NCI-H345 treated with DMSO at 0.1 percent for 48 hours (cell line): ENCODE measurements at regions not wholly inside any gene's neighbourhood (a gene's known extent, or its start where the extent isn't known, plus 50 kb on each side); places are given as distances from the start of the nearest gene placed in this dataset.
"Not testable (repeated sequence)": the region's sequence is repeated elsewhere in the genome, so short reads cannot be mapped to it uniquely, and the experiment has no call there.

Experiments used
- DNase-seq: peaks from one replicate; lab custom pipeline; 2025; ENCODE audit not compliant: unreplicated experiment; lab: John Stamatoyannopoulos, UW

DNA sequence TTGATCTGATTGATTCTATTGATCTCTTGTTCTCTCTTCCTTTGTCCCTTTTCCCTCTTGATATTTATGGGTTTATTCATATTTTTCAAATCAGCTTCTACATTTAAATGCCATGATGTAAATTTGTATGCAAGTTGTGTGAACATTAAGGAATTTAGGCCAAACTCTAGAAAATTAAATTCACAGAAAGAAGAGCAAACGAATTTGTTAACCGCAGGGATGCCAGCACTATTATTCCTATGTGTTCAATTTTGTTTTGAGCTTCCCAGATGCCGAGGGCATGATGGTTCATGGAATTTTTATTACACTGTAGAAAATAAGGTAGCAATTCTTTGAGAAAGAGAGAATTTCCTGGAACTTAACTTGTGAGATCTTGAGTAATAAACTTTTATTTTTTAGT lies 220.9 kb downstream of the BUB3 start:
- no peak for DNase-seq

DNA sequence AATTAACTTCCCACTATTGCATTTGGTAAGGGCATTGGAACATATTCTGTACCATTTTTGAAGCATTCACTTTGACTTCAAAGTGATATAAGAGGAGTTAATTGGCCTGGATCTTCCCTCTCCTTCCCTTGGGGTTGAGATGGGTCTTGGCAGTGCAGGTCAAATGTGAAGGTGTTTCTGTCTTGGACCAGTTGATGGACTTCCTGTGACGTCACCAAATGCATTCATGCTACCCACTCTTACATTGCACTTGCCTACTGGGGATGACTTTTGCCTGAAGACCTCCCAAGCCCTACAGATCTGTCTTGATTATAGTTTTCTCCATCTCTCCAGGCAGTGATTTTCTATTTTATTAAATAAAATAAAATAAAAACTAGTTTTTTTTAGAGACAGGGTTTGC lies 221.5 kb downstream of the BUB3 start:
- no peak for DNase-seq

DNA sequence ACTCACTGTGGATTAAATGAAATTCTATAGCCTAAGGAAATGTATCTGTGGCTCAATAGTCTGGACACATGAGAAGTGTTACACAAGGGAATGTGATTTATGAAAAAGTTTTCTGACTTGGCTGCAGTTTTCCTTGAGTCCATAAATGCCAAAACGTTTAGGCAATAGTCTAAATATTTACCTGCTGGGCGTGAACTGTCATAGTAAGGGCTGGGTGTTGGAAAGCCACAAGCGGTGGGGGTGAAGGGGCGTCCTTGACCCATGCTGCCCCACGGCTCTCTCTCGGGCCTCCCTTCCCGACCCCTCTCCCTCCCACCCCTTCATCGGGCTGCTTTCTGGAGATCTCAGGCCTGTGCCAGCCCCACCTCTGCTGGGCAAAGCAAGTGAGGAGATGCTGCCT lies 223.7 kb downstream of the BUB3 start:
- DNase-seq, result no peak

DNA sequence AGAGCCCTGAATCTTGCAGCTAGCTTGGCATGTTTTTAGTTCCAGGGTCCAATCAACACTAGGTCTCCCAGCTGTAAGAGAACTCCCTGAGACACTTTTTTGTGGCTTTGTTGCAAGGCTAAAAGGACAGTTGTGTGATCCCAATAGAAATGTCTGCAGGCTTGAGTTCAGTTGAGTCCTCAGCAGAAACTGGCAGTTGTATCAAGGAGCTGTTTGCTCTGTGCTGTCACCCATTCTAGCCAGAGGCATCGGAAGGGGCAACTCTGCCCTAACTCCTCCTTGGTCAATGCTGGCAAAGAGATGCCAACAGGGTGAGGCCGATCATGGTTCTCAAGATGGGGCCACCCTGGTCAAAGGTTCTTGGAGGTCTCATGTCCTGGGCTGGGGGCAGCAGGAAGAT lies 224.1 kb downstream of the BUB3 start:
- DNase-seq, result no peak

DNA sequence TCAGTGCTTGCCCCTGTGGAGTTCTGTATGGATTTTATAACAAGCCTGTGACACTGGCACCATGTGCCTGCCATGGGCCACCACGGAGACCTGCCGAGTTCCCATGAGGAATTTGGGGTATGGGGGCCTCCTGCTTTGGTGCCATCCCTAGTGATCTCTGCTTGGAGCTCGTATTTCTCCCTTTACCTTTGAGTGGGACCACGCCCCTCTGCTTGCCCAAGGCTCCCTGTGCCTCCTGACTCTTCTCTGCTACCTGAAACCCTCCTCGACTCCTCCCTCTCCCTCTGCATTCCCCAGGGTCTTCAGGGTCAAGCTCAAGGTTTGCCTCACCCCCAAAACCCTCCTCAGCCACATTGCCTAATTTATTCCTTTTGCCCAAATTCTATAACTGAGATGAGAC lies 225.0 kb downstream of the BUB3 start:
- DNase-seq, result no peak

DNA sequence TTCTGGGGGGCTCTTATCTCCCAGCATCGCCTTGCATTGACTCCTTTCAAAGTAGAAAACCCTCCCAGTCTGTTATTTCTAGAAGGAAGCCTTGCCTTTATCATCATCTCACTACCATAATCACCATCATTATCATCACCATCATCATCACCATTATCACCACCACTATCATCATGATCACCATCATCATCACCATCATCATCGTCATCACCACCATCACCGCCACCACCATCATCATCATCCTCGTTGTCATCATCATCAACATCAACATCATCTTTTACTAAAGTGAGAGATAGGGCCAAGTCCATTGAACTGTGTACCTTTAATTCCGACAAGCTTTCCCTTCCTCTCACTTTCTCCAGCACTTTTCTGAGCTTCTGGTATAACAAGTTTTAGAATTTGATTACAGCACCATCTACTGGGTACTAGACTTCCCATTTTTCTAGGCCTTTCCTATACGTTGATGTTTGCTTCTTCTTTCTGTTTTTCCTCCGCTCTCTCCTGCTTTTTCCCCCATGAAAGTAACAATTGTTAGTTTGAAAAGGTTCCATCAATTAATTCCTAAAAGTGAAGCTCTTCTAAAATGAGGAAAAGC lies 226.4 kb downstream of the BUB3 start:
- DNase-seq, result no peak

DNA sequence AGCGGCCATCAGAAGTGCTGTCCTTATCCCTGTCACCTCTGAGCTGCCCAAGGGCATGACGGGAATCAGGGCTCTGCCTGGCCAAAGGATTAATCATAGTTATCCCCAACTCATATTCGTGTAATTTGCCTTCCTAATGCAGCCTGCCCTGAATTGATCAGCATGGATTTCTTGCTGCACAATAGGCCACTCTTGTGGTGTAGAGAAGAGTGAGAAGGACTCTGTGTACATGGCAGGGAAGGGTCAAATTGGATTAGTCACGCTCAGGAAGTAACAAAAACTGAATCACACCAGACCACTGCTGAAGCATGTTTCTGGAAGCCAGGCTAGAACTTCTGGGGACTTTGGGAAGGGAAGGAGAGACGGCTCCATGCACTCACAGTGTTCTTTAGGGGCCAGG lies 227.0 kb downstream of the BUB3 start:
- DNase-seq, result no peak

DNA sequence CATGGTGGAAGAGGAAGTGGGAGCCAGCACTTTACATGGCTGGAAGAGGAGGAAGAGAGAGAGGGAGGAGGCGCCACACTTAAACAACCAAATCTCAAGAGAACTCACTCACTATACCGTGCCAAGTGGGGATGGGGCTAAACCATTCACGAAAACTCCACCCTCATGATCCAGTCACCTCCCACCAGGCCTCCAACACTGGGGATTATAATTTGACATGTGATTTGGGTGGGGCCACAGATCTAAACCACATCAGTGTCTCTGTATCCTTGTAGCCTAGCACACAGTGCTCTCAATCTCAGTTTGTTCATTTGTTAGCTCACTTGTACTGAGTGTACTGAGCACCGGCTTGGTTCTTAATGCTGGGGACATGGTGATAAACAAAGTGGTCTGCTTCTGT lies 228.3 kb downstream of the BUB3 start:
- no peak for DNase-seq

DNA sequence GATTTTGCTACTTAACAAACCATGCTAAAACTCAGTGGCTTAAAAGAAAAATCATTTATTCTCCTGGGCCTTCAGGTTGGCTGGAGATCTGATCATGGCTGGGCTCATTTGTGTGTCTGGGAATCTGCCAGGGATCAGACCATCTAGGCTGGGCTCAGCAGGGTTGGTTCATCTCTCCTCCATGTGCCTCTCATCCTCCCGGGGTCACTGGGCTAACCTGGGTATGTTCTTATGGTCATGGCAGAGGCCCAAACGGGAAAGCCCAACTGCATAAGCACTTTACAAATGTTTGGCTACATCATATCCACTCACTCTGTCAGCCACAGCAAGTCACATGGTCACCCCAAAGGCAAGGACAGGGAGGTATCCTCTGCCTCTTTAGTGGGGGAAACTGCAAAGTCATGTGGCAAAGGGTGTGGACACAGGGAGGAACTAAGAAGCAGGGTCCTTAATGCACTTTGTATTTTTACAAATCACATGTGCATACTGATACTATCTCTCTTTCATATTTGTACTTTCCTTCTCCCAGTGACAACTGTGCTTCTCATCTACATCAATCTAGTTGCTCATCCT lies 231.4 kb downstream of the BUB3 start:
- DNase-seq, result no peak

DNA sequence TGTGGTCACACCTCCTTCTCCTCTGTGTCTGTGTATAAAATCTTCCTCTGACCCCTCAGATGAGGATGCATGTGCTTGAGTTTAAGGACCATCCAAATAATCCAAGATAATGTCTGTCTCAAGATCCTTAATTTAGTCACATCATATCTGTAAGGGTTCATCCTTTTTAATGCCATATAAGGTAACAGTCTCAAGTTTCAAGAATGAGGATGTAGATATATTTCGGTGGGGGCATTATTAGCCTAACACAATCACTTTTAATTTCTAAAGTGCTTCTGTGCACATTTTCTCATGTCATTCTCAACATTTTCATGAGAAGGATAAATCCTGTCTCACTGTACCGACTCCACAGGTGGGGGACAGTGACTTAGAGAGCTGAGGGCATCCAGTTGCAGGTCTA lies 235.3 kb downstream of the BUB3 start:
- no peak for DNase-seq

DNA sequence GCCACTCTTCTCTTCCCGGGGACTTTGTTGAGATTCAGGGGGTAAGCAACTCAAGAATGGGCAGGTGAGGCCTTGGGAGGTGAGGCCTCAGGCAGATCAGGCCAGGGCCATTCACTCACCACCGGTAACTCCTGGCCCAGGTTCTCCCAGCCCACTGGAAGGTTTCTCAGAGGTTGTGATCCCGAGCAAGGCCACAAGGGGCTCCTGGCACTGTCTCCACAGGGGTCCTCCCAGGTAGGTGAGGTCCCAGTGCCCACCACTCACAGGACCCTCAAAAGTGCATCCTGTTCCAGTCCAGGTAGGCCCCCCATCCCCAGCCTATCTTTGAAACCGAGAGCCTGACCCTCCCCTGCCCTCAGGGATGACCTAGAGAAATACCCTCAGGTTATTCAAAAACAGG lies 236.1 kb downstream of the BUB3 start:
- no peak for DNase-seq

DNA sequence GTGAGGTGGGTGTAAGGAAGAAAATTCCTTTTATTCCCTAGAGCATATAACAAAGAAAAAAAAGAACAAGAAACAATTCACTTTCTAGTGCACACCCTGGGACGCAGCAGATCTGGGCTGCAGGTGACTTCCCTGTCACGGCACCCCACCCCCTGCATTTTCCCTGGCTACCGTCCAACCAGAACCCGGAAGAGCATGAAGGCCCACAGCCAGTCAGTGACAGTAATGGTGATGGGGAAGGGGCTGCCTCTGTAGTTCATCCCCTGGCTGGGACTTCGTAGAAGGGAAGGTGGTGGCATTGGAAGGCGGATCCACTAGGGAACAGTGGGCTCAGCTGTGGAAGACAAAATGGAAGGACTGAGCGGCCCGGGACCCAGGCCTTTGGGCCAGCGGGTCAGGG lies 236.7 kb downstream of the BUB3 start:
- no peak for DNase-seq

DNA sequence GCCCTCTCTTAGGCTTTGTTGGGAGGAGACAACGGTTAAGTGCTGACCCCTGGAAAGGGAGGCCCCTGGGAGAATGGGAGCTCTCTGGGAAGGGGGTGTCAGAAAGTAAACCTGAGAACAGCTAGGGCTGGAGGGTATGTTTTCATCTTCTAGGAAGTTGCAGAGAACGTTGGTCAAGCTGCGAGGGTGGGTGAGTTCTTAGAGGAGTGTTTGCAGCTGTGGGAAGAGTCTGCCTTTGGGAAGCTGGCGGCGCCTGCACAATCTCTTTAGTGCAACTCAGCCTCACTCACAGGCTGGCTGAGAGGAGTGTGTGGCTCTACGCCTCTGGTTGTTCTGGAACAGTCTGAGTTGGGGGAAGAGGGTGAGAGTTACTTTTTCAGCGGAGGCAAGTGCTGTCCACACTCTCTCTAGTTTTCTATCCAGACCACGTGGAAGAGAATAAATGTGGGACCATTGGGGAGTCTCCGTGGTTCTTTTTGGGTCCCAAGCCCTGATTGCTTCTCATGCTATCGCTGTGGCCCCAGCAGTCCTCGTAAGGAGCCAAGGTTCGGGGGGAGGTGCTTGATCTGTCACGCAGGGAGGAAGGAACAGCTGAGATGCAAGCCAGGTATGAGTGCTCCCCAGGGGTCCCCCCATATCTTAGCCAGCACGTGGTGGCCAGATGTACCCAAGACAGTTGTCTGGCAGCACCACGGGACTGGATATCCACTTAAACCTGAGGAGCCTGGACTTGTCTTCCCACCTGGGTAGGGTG lies 237.2 kb downstream of the BUB3 start:
- no peak for DNase-seq

DNA sequence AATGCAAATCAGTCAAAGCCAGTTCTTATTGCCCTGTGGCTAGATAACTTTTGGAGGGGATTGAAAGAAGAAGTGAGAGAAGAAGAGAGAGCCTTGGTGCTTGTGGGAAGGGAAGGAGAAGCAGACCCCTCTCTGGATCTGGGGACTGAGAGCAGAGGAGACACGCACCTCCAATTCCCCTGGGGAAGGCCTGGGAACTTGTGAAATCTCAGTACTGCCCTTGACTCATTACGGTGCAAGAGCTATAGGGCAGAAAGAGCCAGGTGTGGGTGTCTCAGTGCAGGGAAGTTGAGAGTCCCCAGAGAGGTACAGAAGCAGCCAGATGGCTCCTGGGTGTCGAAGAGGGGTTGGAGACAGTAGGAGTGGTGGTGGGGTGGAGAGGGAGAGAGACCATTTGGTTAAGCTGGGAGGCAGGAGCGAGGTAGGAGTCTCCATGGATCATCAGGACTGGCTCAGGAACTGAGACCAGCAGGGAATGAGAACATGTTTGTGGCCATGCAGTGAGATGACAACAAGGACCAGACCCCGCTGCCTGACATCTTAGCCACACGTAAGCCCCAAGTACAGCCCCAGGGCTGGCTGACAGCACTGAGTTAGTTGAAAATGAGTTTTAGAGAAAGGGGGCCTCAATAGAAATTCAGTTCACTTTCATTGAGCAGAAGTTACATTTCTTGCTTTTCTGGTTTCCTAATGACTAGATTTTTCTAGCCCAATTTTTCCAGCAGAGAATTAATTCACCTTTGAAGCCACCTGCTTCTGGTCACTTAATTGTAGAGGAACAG lies 238.2 kb downstream of the BUB3 start:
- no peak for DNase-seq

DNA sequence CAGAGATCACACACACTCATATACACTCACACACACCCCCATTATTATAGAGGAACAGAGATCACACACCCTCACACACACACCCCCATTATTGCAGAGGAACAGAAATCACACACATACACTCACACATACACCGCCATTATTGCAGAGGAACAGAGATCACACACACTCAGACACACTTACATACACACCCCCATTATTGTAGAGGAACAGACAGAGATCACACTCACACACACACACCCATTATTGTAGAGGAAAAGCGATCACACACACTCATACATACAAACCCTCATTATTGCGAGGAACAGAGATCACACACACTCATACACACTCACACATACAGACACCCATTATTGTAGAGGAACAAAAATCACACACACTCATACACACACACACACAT lies 239.0 kb downstream of the BUB3 start:
- no peak for DNase-seq

DNA sequence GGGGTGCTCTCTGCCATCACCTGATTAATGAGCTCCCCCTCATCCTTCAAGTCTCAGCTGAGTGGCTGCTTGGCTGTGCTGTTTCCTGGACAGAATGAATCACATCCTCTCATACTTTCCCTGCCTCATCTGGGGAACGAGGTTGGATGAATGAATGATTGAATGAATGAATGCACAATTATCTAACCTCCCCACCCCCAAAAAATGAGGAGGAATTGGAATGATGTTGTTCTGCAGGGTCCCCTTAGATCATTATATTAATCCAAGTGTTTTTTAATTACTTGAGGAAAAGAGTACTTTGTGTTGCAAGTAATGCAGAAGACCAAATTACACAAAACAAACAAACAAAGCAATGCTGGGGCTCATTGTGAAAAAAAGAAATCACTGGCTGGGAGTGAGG lies 240.2 kb downstream of the BUB3 start:
- DNase-seq, result no peak

DNA sequence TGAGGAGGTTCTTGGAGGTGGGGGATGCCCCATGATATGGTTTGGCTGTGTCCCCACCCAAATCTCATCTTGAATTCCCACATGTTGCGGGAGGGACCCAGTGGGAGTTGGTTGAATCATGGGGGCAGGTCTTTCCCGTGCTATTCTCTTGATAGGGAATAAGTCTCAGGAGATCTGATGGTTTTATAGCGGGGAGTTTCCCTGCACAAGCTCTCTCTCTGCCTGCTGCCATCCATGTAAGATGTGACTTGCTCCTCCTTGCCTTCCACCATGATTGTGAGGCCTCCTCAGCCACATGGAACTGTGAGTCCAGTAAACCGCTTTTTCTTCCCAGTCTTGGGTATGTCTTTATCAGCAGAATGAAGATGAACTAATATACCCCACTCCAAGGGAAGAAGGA lies 241.0 kb downstream of the BUB3 start:
- not testable (repeated sequence) for DNase-seq

DNA sequence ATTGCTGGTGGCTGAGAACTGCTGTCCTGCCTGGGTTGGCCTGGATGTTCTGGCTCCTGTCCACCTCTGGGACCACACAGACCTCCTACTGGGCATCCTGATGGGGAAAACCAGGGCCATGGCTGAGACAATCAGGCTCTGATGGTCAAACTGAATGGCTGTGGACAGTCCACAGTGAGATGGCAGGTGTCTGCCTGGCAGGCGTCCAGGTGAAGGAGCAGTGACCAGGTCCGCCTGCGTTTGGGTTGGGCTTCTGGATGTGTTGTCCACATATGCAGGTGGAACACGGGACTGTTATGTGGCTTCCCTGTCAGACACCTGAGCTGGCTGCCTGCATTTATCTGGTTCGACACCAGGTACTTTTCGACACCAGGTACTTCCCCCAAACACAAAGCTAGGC lies 241.7 kb downstream of the BUB3 start:
- DNase-seq, result no peak

DNA sequence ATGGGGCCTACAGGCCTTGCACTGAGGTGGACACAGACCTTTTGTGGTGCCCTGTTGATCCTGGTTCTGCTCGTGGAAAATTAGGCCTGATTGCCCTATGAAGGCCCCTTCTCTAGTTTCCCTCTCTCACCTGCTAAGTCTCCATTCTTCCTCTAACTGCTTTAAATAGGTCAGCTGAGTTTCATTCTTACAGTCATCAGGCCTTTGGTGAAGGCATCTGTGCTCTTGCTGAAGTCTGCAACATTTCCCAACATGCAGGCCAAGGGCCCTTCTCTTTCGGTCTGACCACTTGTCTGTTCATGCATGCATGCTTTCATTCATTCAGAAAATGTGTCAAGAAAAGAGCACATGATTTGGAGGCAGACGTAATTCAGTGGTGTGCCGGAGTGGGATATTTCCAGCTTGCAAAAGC lies 244.0 kb downstream of the BUB3 start:
- DNase-seq, result no peak

DNA sequence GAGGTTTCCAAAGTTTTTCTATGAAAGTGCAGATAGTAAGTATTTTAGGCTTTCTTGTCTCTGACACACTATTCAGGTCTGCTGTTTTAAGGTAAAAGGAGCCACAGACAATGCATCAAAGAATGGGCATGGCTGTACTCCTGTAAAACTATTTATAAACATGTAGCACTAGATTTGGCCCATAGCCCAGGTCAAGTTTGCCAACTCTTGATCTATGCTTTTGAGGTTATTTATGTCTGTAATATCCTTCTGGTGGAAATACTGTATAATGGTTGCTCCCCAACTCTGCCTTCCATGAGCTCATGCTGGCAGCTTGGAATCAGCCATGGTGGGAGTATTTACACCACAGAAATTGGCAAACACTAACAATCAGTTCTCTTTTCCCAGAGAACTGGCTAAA lies 244.6 kb downstream of the BUB3 start:
- no peak for DNase-seq

DNA sequence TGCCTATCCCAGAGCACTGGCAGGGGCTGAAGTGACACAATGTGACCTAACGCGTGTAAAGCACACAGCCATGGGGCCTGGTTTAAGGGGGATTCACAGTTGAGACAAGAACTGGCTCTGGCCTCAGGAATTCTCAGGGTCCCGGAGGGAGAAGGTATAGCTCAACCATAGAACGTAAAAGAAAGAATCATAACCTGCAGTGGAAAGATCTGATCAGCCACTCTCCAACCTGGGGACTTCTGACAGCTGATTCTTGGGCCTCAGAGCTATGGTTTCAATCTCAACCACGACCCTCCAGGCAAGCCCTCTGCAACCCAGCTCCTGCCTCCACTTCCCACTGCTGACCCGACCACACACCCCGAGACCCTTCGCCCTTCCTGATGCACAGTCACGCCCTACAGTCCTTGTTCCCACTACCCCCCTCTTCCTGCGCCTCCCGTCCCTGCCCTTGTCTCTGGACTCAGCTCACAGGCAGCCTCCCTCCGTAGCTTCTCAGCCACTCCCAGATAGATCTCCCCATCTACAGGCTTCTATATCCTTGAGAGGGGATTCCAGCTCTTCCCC lies 245.2 kb downstream of the BUB3 start:
- DNase-seq, result no peak

DNA sequence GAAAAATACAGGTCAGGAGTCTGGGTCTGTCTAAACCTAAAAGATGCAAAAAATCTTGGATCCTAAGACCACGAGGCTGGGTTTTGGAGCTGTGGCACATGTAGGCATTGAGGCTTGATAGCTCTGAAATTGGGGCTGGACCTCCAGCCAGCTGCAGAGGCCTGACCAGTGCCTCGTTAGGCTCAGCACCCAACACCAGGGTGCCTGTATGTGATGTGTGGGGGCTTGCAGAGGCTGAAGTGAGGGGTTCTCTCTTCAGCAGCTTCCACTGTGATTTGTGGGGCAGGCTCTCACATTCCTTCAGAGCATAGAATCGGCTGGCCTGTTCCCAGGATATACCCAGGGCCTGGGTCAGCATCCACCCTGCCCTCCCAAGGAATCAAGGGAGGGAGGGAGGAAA lies 247.8 kb downstream of the BUB3 start:
- no peak for DNase-seq
